Trophoblast cell (in vitro differentiated cells and primary cell): ENCODE measurements at regions not wholly inside any gene's neighbourhood (a gene's known extent, or its start where the extent isn't known, plus 50 kb on each side); places are given as distances from the start of the nearest gene placed in this dataset.

ENCODE experiments used
- DNase-seq, 2 donors: peaks; one replicate each; pipeline ENCODE4 v3.0.0-alpha.2; 2016
- H2AFZ ChIP-seq: 2 replicates; pipeline ENCODE4 v1.6.1; 2013; ENCODE audit warnings: low read length, moderate library complexity, mild to moderate bottlenecking; ENCODE audit not compliant: insufficient read depth, poor library complexity
- H2AK5ac ChIP-seq: 2 replicates; pipeline ENCODE4 v1.6.1; 2013; ENCODE audit warnings: mild to moderate bottlenecking, low read length
- H2BK120ac ChIP-seq: 2 replicates; pipeline ENCODE4 v1.6.1; 2013; ENCODE audit warnings: low read length, mild to moderate bottlenecking, moderate library complexity; ENCODE audit not compliant: insufficient read depth, poor library complexity
- H2BK12ac ChIP-seq: 2 replicates; pipeline ENCODE4 v1.6.1; 2013; ENCODE audit warnings: mild to moderate bottlenecking, low read length, moderate library complexity
- H2BK5ac ChIP-seq: 2 replicates; pipeline ENCODE4 v1.6.1; 2013; ENCODE audit warnings: low read length, low read depth, moderate library complexity, mild to moderate bottlenecking; ENCODE audit not compliant: poor library complexity
- H3K14ac ChIP-seq: 2 replicates; pipeline ENCODE4 v1.6.1; 2013; ENCODE audit warnings: mild to moderate bottlenecking, low read length
- H3K18ac ChIP-seq: 2 replicates; pipeline ENCODE4 v1.6.1; 2013; ENCODE audit warnings: mild to moderate bottlenecking, low read length
- H3K23ac ChIP-seq: 2 replicates; pipeline ENCODE4 v1.6.1; 2013; ENCODE audit warnings: low read length
- H3K27ac ChIP-seq: 2 replicates; pipeline ENCODE4 v1.5.1; 2013; ENCODE audit warnings: low read depth, mild to moderate bottlenecking, inconsistent platforms, low read length, moderate library complexity
- H3K27me3 ChIP-seq: 2 replicates; pipeline ENCODE4 v1.6.1; 2013; ENCODE audit warnings: inconsistent platforms, mild to moderate bottlenecking, low read length, moderate library complexity; ENCODE audit not compliant: insufficient read depth
- H3K36me3 ChIP-seq, 2 experiments: 1 replicate in 1 of 2; 2 replicates in 1 of 2; pipeline ENCODE4 v1.6.1; 2013; ENCODE audit warnings: low read length in 2 of 2, mild to moderate bottlenecking in 2 of 2, moderate library complexity in 1 of 2; ENCODE audit not compliant: insufficient read depth in 2 of 2, control insufficient read depth in 1 of 2
- H3K4ac ChIP-seq: 2 replicates; pipeline ENCODE4 v1.6.1; 2013; ENCODE audit warnings: low read depth, mild to moderate bottlenecking, low read length, moderate library complexity
- H3K4me1 ChIP-seq, 2 experiments: 1 replicate in 1 of 2; 2 replicates in 1 of 2; pipeline ENCODE4 v1.6.1; 2013; ENCODE audit warnings: low read length in 2 of 2, mild to moderate bottlenecking in 2 of 2, moderate library complexity in 1 of 2; ENCODE audit not compliant: insufficient read depth in 2 of 2, control insufficient read depth in 1 of 2
- H3K4me2 ChIP-seq: 2 replicates; pipeline ENCODE4 v1.6.1; 2013; ENCODE audit warnings: inconsistent platforms, mild to moderate bottlenecking, low read length, moderate library complexity
- H3K4me3 ChIP-seq: 2 replicates; pipeline ENCODE4 v1.5.1; 2013; ENCODE audit warnings: mild to moderate bottlenecking, low read depth, low read length, inconsistent platforms
- H3K79me1 ChIP-seq: one replicate; pipeline ENCODE4 v1.6.1; 2013; ENCODE audit warnings: low read length
- H3K79me2 ChIP-seq: 2 replicates; pipeline ENCODE4 v1.6.1; 2013; ENCODE audit warnings: low read length, mild to moderate bottlenecking; ENCODE audit not compliant: control insufficient read depth, insufficient read depth, poor library complexity
- H3K9ac ChIP-seq: 2 replicates; pipeline ENCODE4 v1.6.1; 2013; ENCODE audit warnings: mild to moderate bottlenecking, low read length
- H3K9me3 ChIP-seq: 2 replicates; pipeline ENCODE4 v1.6.1; 2013; ENCODE audit warnings: low read depth, mild to moderate bottlenecking, control low read depth, inconsistent platforms, low read length; ENCODE audit not compliant: insufficient read depth
- H4K12ac ChIP-seq: 2 replicates; pipeline ENCODE4 v1.6.1; 2013; ENCODE audit warnings: low read depth, mild to moderate bottlenecking, low read length, moderate library complexity
- H4K8ac ChIP-seq: 2 replicates; pipeline ENCODE4 v1.6.1; 2013; ENCODE audit warnings: low read depth, mild to moderate bottlenecking, low read length, moderate library complexity
- H4K91ac ChIP-seq: one replicate; pipeline ENCODE4 v1.6.1; 2013; ENCODE audit warnings: low read depth, mild to moderate bottlenecking, low read length, moderate library complexity
- WGBS: extraction: QIAGEN DNeasy Blood & Tissue Kit; methylation state at CpG from one replicate; pipeline ENCODE4 v1.1.7; 2013; ENCODE audit warnings: missing lambda C conversion rate; ENCODE audit not compliant: insufficient read length, insufficient coverage; ENCODE audit errors: extremely low coverage; 5-methylcytosine and 5-hydroxymethylcytosine counted together

- H3K79me1 ChIP-seq = no peaks in the 10 kb centered on the region
- no peaks in the 10 kb centered on the region for H3K27me3 ChIP-seq
- peaks cover 3 to 4% of the 10 kb centered on the region in 2 experiments for H3K4me1 ChIP-seq
- no peaks in the 10 kb centered on the region for H3K9me3 ChIP-seq
- DNase-seq = no peak
- WGBS = no CpG with 5 or more reads among the region's 8 CpGs
- H3K9ac ChIP-seq = no peak overlapping the region
- H2BK12ac ChIP-seq = no peak overlapping the region
- no peak overlapping the region for H2BK120ac ChIP-seq
- H3K36me3 ChIP-seq = no peaks in the 10 kb centered on the region
- no peak overlapping the region for H4K91ac ChIP-seq
- H2AK5ac ChIP-seq = no peak overlapping the region
- H3K79me2 ChIP-seq = no peaks in the 10 kb centered on the region
- no peak overlapping the region for H3K23ac ChIP-seq
- H3K4me3 ChIP-seq = no peak overlapping the region
- no peak overlapping the region for H3K4ac ChIP-seq
- no peak overlapping the region for H3K14ac ChIP-seq
- no peak overlapping the region for H3K27ac ChIP-seq
- no peak overlapping the region for H4K12ac ChIP-seq
- no peak overlapping the region for H3K18ac ChIP-seq
- no peak overlapping the region for H4K8ac ChIP-seq
- H2AFZ ChIP-seq = no peak overlapping the region
- no peak overlapping the region for H2BK5ac ChIP-seq
- no peak overlapping the region for H3K4me2 ChIP-seq
Observed at GRCh38 chr15:98231696-98232440, 271.4 kb downstream of the ARRDC4 start.

- H3K18ac ChIP-seq = no peak overlapping the region
- peaks cover 3 to 4% of the 10 kb centered on the region in 2 experiments for H3K4me1 ChIP-seq
- H4K91ac ChIP-seq = no peak overlapping the region
- H3K4me2 ChIP-seq = no peak overlapping the region
- H3K9ac ChIP-seq = no peak overlapping the region
- no peak overlapping the region for H3K4ac ChIP-seq
- no CpG with 5 or more reads among the region's 3 CpGs for WGBS
- no peaks in the 10 kb centered on the region for H3K79me2 ChIP-seq
- H3K14ac ChIP-seq = no peak overlapping the region
- H2AK5ac ChIP-seq = no peak overlapping the region
- no peaks in the 10 kb centered on the region for H3K36me3 ChIP-seq
- H2AFZ ChIP-seq = no peak overlapping the region
- no peak overlapping the region for H2BK5ac ChIP-seq
- no peak overlapping the region for H3K23ac ChIP-seq
- no peak overlapping the region for H3K4me3 ChIP-seq
- no peak overlapping the region for H3K27ac ChIP-seq
- no peaks in the 10 kb centered on the region for H3K27me3 ChIP-seq
- H4K12ac ChIP-seq = no peak overlapping the region
- no peak overlapping the region for H2BK120ac ChIP-seq
- H2BK12ac ChIP-seq = no peak overlapping the region
- no peaks in the 10 kb centered on the region for H3K9me3 ChIP-seq
- H3K79me1 ChIP-seq = no peaks in the 10 kb centered on the region
- DNase-seq = no peak
- no peak overlapping the region for H4K8ac ChIP-seq
Observed at GRCh38 chr15:98232761-98233160, 272.3 kb downstream of the ARRDC4 start.

GRCh38 chr15:98233873-98234272 lies 273.4 kb downstream of the ARRDC4 start:
- Histone ChIP-seq H3K4me2 (no peak overlapping the region), H4K8ac (no peak overlapping the region), H2AFZ (no peak overlapping the region), H3K9ac (no peak overlapping the region), H3K4ac (no peak overlapping the region), H3K79me2 (no peaks in the 10 kb centered on the region), H3K36me3 (no peaks in the 10 kb centered on the region), H4K12ac (no peak overlapping the region), H3K9me3 (no peaks in the 10 kb centered on the region), H2AK5ac (no peak overlapping the region), H3K4me1 (peaks cover 3 to 4% of the 10 kb centered on the region in 2 experiments), H3K27ac (no peak overlapping the region), H4K91ac (no peak overlapping the region), H3K4me3 (no peak overlapping the region), H2BK12ac (no peak overlapping the region), H3K14ac (no peak overlapping the region), H3K23ac (no peak overlapping the region), H3K79me1 (no peaks in the 10 kb centered on the region), H3K18ac (no peak overlapping the region), H2BK5ac (no peak overlapping the region), H3K27me3 (no peaks in the 10 kb centered on the region), H2BK120ac (no peak overlapping the region)
- no CpG with 5 or more reads among the region's 2 CpGs for WGBS
- no peak for DNase-seq

- H2BK120ac ChIP-seq = no peak overlapping the region
- no peak overlapping the region for H3K9ac ChIP-seq
- no peaks in the 10 kb centered on the region for H3K36me3 ChIP-seq
- no peak overlapping the region for H2BK12ac ChIP-seq
- H3K23ac ChIP-seq = no peak overlapping the region
- H3K14ac ChIP-seq = no peak overlapping the region
- no peak overlapping the region for H2AFZ ChIP-seq
- no peak overlapping the region for H3K4ac ChIP-seq
- H3K79me1 ChIP-seq = no peaks in the 10 kb centered on the region
- no peak overlapping the region for H4K91ac ChIP-seq
- H4K8ac ChIP-seq = no peak overlapping the region
- no peak overlapping the region for H3K4me2 ChIP-seq
- H3K4me1 ChIP-seq = no peaks in the 10 kb centered on the region
- no peaks in the 10 kb centered on the region for H3K27me3 ChIP-seq
- no peak for DNase-seq
- H3K18ac ChIP-seq = no peak overlapping the region
- no peak overlapping the region for H3K4me3 ChIP-seq
- H2AK5ac ChIP-seq = no peak overlapping the region
- no CpG with 5 or more reads among the region's 1 CpG for WGBS
- H3K79me2 ChIP-seq = no peaks in the 10 kb centered on the region
- no peak overlapping the region for H4K12ac ChIP-seq
- no peak overlapping the region for H2BK5ac ChIP-seq
- no peak overlapping the region for H3K27ac ChIP-seq
- no peaks in the 10 kb centered on the region for H3K9me3 ChIP-seq
Observed at GRCh38 chr15:98240303-98240702, 279.8 kb downstream of the ARRDC4 start.
